Psoas muscle (tissue), 7 donors: ENCODE measurements at regions not wholly inside any gene's neighbourhood (a gene's known extent, or its start where the extent isn't known, plus 50 kb on each side); places are given as distances from the start of the nearest gene placed in this dataset.

Experiments used
- ATAC-seq, 4 donors: fragments of 200-7000 bp; cut with Tn5 transposase; one replicate each; pipeline ENCODE4 v1.9.1; 2020; ENCODE audit warnings: moderate library complexity in 3 of 4, mild to moderate bottlenecking in 2 of 4
- DNase-seq, 2 donors: peaks; one replicate each; pipeline ENCODE4 v3.0.0-alpha.2; 2020
- H3K27ac ChIP-seq: fragments of 200-600 bp; one replicate; pipeline ENCODE4 v1.8.0; 2022
- H3K27me3 ChIP-seq, 3 donors: fragments of 200-600 bp in 1 of 3; one replicate each; pipeline versions ENCODE4 v1.6.1 to v1.8.0; 2013 to 2022; ENCODE audit warnings: low read length in 2 of 3, mild to moderate bottlenecking in 2 of 3, moderate library complexity in 1 of 3; ENCODE audit not compliant: insufficient read depth in 3 of 3
- H3K36me3 ChIP-seq, 2 donors: fragments of 200-600 bp in 1 of 2; one replicate each; pipeline versions ENCODE4 v1.6.1 to v1.8.0; 2013 to 2022; ENCODE audit warnings: low read depth in 1 of 2, mild to moderate bottlenecking in 1 of 2, moderate library complexity in 1 of 2; ENCODE audit not compliant: insufficient read depth in 1 of 2
- H3K4me1 ChIP-seq: fragments of 200-600 bp; one replicate; pipeline ENCODE4 v1.8.0; 2022
- H3K4me3 ChIP-seq: fragments of 200-600 bp; one replicate; pipeline ENCODE4 v1.8.0; 2022; ENCODE audit warnings: mild to moderate bottlenecking
- H3K9me3 ChIP-seq: fragments of 200-600 bp; one replicate; pipeline ENCODE4 v1.8.0; 2022
- WGBS, 3 donors: extraction: QIAGEN DNeasy Blood & Tissue Kit; methylation state at CpG; one replicate each; pipeline versions ENCODE4 v1.1.6 to v1.1.7; 2013; 5-methylcytosine and 5-hydroxymethylcytosine counted together
- intact Hi-C, 2 donors: fragments of 100-400 bp; cut with DNase I; formaldehyde crosslinking; loops; one replicate each; pipeline versions ENCODE4 v1.11.0 to v1.14.2; 2022
- TF ChIP-seq, protein P1 (sequence below): fragments of 200-600 bp; IDR thresholded peaks from one replicate; pipeline ENCODE4 v1.8.0; 2022; ENCODE audit warnings: antibody characterized with exemption
- donor health status: healthy with polysubstance abuse.
- donor health status: DM: no; HTN: no; CAD: no; lungs with moderate emphysema.
- donor health status: Bipolar disorder and iron deficiency.
- donor health status: healthy.
- donor health status: DM: yes; HTN: yes; CAD: no.
- donor health status: DM: no; HTN: no; CAD: no.
- donor health status: DM: yes; HTN: yes; CAD: no.

DNA sequence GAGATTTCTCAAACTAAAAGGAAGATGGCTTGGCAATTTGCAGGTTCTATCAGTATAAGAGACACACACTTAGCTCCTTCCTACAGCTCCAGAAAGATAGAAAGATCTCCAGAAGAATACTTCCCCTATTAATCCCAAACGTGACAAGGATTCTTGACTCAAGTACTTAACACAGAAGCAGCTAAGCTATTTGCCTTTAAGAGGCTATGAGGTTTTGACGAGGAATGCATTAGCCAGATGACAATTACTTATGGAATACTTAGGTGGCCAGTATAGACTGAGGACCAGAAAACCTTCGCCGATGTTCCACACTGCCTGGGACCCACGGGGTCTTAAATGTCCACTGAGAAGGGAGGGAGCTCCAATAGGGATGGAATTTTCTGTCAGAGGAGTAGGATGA lies 340.5 kb upstream of the KIF2A start:
- H3K4me1 ChIP-seq: no peaks in the 10 kb centered on the region
- H3K27ac ChIP-seq: no peak overlapping the region
- DNase-seq (no peak), ATAC-seq (no peak)
- WGBS, 3 donors: 71 to 81% (median 73%) methylated on average over 5 of the region's 5 CpGs
- H3K36me3 ChIP-seq: no peaks in the 10 kb centered on the region
- TF ChIP-seq, protein P1, sequence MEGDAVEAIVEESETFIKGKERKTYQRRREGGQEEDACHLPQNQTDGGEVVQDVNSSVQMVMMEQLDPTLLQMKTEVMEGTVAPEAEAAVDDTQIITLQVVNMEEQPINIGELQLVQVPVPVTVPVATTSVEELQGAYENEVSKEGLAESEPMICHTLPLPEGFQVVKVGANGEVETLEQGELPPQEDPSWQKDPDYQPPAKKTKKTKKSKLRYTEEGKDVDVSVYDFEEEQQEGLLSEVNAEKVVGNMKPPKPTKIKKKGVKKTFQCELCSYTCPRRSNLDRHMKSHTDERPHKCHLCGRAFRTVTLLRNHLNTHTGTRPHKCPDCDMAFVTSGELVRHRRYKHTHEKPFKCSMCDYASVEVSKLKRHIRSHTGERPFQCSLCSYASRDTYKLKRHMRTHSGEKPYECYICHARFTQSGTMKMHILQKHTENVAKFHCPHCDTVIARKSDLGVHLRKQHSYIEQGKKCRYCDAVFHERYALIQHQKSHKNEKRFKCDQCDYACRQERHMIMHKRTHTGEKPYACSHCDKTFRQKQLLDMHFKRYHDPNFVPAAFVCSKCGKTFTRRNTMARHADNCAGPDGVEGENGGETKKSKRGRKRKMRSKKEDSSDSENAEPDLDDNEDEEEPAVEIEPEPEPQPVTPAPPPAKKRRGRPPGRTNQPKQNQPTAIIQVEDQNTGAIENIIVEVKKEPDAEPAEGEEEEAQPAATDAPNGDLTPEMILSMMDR: no peak
- intact Hi-C loops: no loop called here
- H3K4me3 ChIP-seq: no peak overlapping the region
- no peaks in the 10 kb centered on the region for H3K9me3 ChIP-seq
- no peaks in the 10 kb centered on the region for H3K27me3 ChIP-seq

DNA sequence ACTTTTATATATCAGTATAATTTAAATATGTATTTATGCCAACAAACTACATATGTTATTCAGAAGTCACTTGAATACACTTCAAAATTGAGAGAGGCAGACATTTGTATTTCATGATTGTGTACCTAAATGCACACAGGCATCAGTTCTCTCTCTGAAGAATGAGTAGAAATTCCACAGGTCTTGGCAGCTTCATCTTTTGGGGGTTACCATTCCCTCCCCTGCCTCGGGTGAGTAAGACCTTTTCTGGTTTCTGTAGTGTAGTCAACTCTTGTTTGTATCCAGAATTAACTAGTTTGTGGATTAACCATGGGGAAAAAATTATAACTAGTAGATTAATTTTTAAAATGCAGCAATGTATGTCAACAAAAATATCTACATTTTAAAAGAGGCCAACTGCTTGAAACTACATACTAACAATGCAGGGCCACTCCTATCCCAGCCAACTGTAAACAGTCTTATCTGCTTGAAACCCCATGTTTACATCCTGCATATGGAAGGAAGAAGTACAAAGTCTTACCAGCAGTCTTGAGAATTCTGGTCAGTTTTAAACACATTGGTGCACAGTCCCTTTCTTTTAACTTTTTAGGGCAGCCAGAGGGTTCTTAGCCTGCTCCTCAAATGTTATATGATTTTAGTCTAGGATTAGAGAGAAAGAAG lies 339.6 kb upstream of the KIF2A start:
- no peaks in the 10 kb centered on the region for H3K4me1 ChIP-seq
- H3K4me3 ChIP-seq: no peak overlapping the region
- intact Hi-C loops: no loop called here
- H3K36me3 ChIP-seq: no peaks in the 10 kb centered on the region
- ATAC-seq (no peak), DNase-seq (no peak)
- 14 to 30% (median 29%) methylated on average over 1 of the region's 1 CpG for WGBS, 3 donors
- TF ChIP-seq, protein P1: no peak
- H3K27ac ChIP-seq: no peak overlapping the region
- H3K9me3 ChIP-seq: no peaks in the 10 kb centered on the region
- H3K27me3 ChIP-seq: no peaks in the 10 kb centered on the region

DNA sequence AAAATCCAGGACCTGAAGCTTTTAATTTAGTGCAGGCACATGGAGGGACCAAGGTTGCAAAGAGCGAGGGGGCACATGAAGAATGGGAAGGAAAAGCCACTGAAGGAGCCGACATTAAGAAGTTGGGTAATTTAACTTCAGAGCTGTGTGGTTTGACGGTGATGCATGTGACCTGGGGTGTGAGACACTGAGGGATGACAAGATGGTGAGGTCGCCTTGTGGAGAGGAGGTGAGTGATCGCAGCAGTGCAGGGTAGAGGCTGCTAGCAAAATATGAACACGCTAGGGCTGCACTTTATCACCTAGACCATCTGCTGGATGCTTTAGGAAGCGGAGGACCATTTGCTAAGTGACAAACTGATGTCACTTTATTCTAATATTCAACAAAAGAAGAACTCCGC lies 339.0 kb upstream of the KIF2A start:
- TF ChIP-seq, protein P1: no peak
- Histone ChIP-seq H3K27me3 (no peaks in the 10 kb centered on the region), H3K36me3 (no peaks in the 10 kb centered on the region), H3K4me1 (no peaks in the 10 kb centered on the region), H3K27ac (no peak overlapping the region), H3K4me3 (no peak overlapping the region), H3K9me3 (no peaks in the 10 kb centered on the region)
- WGBS, 3 donors: 69 to 76% (median 71%) methylated on average over 8 of the region's 8 CpGs
- no peak for DNase-seq
- ATAC-seq: no peak
- intact Hi-C loops: no loop called here

DNA sequence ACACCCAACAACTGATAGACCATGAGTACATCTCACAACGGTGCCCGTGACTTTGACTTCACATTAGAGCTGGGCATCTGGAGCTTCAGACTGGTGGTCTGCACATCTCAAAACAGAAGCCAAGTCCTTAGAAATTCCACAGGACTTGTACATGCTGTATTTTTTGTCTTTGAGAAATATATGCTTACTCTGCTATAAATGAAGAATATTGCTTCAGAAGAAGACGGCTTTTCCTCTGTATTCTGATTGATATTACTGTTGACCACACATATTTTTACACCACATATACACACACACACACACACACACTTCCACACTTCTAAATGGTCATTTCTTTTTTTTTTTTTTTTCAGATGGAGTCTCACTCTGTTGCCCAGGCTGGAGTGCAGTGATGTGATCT lies 338.3 kb upstream of the KIF2A start:
- Histone ChIP-seq H3K27me3 (no peaks in the 10 kb centered on the region), H3K9me3 (no peaks in the 10 kb centered on the region), H3K27ac (no peak overlapping the region), H3K4me3 (no peak overlapping the region), H3K36me3 (no peaks in the 10 kb centered on the region), H3K4me1 (no peaks in the 10 kb centered on the region)
- intact Hi-C loops: no loop called here
- DNase-seq: no peak
- WGBS, 3 donors: 86 to 89% (median 87%) methylated on average over 3 of the region's 3 CpGs
- no peak for ATAC-seq
- TF ChIP-seq, protein P1: no peak

DNA sequence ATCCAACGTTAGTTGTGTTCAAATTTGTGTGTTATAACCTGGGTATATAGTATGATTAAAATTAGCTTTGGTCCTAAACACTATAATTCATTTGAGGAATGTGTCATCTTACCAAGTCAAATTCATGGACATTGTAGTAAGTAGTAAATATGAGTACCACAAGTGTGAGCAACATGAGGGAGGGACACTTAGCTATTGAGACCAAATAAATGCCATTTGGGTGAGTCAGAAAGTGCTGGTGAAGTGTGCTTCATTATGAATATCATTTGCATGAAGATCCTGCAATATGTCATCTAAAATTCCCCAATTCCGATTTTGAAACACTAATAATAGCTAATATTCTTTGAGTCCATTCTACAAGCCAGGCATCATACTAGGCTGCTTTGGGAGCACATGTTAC lies 336.7 kb upstream of the KIF2A start:
- no peak for ATAC-seq
- Histone ChIP-seq H3K27me3 (no peaks in the 10 kb centered on the region), H3K9me3 (no peaks in the 10 kb centered on the region), H3K4me3 (no peak overlapping the region), H3K4me1 (no peaks in the 10 kb centered on the region), H3K36me3 (no peaks in the 10 kb centered on the region), H3K27ac (no peak overlapping the region)
- TF ChIP-seq, protein P1: no peak
- no peak for DNase-seq
- 72 to 75% (median 74%) methylated on average over 2 of the region's 2 CpGs for WGBS, 3 donors
- intact Hi-C loops: no loop called here
